ENCODE measurements at regions not wholly inside any gene's neighbourhood (a gene's known extent, or its start where the extent isn't known, plus 50 kb on each side); places are given as distances from the start of the nearest gene placed in this dataset.

GRCh38 chr5:121373371-121373770, 478.3 kb upstream of the FTMT start:
- Histone ChIP-seq H3K9me3 (ENCODE audit: severe bottlenecking) (no peaks in the 10 kb centered on the region), H3K4me3 (ENCODE audit: severe bottlenecking) (no peak overlapping the region), H3K36me3 (ENCODE audit: low read depth) (no peaks in the 10 kb centered on the region), H3K4me1 (ENCODE audit: insufficient read depth, poor library complexity, severe bottlenecking) (no peaks in the 10 kb centered on the region), H3K27ac (ENCODE audit: poor library complexity, severe bottlenecking) (no peak overlapping the region), H3K27me3 (ENCODE audit: insufficient read depth, poor library complexity, severe bottlenecking) (no peaks in the 10 kb centered on the region)
- DNase-seq (ENCODE audit: low spot score) (no peak), ATAC-seq (ENCODE audit: low read depth) (no peak)
- TF ChIP-seq CTCF (IDR thresholded peaks at IDR 0.05; ENCODE audit: poor library complexity, severe bottlenecking), result no peak

GRCh38 chr5:121377461-121377860, 474.2 kb upstream of the FTMT start:
- no peak for ATAC-seq (ENCODE audit: low read depth)
- Histone ChIP-seq H3K4me3 (ENCODE audit: severe bottlenecking) (no peak overlapping the region), H3K27ac (ENCODE audit: poor library complexity, severe bottlenecking) (no peak overlapping the region), H3K27me3 (ENCODE audit: insufficient read depth, poor library complexity, severe bottlenecking) (no peaks in the 10 kb centered on the region), H3K36me3 (ENCODE audit: low read depth) (no peaks in the 10 kb centered on the region), H3K9me3 (ENCODE audit: severe bottlenecking) (no peaks in the 10 kb centered on the region), H3K4me1 (ENCODE audit: insufficient read depth, poor library complexity, severe bottlenecking) (no peaks in the 10 kb centered on the region)
- DNase-seq (ENCODE audit: low spot score), result no peak
- no peak for TF ChIP-seq CTCF (IDR thresholded peaks at IDR 0.05; ENCODE audit: poor library complexity, severe bottlenecking)

- H3K9me3 ChIP-seq (ENCODE audit: severe bottlenecking), result no peaks in the 10 kb centered on the region
- no peak for TF ChIP-seq CTCF (IDR thresholded peaks at IDR 0.05; ENCODE audit: poor library complexity, severe bottlenecking)
- H3K27me3 ChIP-seq (ENCODE audit: insufficient read depth, poor library complexity, severe bottlenecking), result no peaks in the 10 kb centered on the region
- ATAC-seq (ENCODE audit: low read depth), result no peak
- H3K36me3 ChIP-seq (ENCODE audit: low read depth), result no peaks in the 10 kb centered on the region
- H3K27ac ChIP-seq (ENCODE audit: poor library complexity, severe bottlenecking), result no peak overlapping the region
- no peaks in the 10 kb centered on the region for H3K4me1 ChIP-seq (ENCODE audit: insufficient read depth, poor library complexity, severe bottlenecking)
- DNase-seq (ENCODE audit: low spot score), result no peak
- H3K4me3 ChIP-seq (ENCODE audit: severe bottlenecking), result no peak overlapping the region
Measured at GRCh38 chr5:121378046-121378445, 473.6 kb upstream of the FTMT start.

- H3K27ac ChIP-seq (ENCODE audit: poor library complexity, severe bottlenecking), result no peak overlapping the region
- ATAC-seq (ENCODE audit: low read depth) (peak; percentile 40; the same call in 2 of the 3 replicates), DNase-seq (ENCODE audit: low spot score) (no peak)
- H3K36me3 ChIP-seq (ENCODE audit: low read depth), result no peaks in the 10 kb centered on the region
- no peaks in the 10 kb centered on the region for H3K27me3 ChIP-seq (ENCODE audit: insufficient read depth, poor library complexity, severe bottlenecking)
- no peak overlapping the region for H3K4me3 ChIP-seq (ENCODE audit: severe bottlenecking)
- no peaks in the 10 kb centered on the region for H3K9me3 ChIP-seq (ENCODE audit: severe bottlenecking)
- no peak for TF ChIP-seq CTCF (IDR thresholded peaks at IDR 0.05; ENCODE audit: poor library complexity, severe bottlenecking)
- no peaks in the 10 kb centered on the region for H3K4me1 ChIP-seq (ENCODE audit: insufficient read depth, poor library complexity, severe bottlenecking)
Measured at GRCh38 chr5:121378559-121379359, 472.9 kb upstream of the FTMT start.

- H3K4me3 ChIP-seq (ENCODE audit: severe bottlenecking), result no peak overlapping the region
- H3K27ac ChIP-seq (ENCODE audit: poor library complexity, severe bottlenecking), result no peak overlapping the region
- H3K27me3 ChIP-seq (ENCODE audit: insufficient read depth, poor library complexity, severe bottlenecking), result no peaks in the 10 kb centered on the region
- no peaks in the 10 kb centered on the region for H3K9me3 ChIP-seq (ENCODE audit: severe bottlenecking)
- H3K36me3 ChIP-seq (ENCODE audit: low read depth), result no peaks in the 10 kb centered on the region
- no peak for TF ChIP-seq CTCF (IDR thresholded peaks at IDR 0.05; ENCODE audit: poor library complexity, severe bottlenecking)
- no peaks in the 10 kb centered on the region for H3K4me1 ChIP-seq (ENCODE audit: insufficient read depth, poor library complexity, severe bottlenecking)
- DNase-seq (ENCODE audit: low spot score), result no peak
- no peak for ATAC-seq (ENCODE audit: low read depth)
Measured at GRCh38 chr5:121380066-121380465, 471.6 kb upstream of the FTMT start.

Data from RWPE2 (cell line).